ENCODE measurements at regions not wholly inside any gene's neighbourhood (a gene's known extent, or its start where the extent isn't known, plus 50 kb on each side); places are given as distances from the start of the nearest gene placed in this dataset.

DNA sequence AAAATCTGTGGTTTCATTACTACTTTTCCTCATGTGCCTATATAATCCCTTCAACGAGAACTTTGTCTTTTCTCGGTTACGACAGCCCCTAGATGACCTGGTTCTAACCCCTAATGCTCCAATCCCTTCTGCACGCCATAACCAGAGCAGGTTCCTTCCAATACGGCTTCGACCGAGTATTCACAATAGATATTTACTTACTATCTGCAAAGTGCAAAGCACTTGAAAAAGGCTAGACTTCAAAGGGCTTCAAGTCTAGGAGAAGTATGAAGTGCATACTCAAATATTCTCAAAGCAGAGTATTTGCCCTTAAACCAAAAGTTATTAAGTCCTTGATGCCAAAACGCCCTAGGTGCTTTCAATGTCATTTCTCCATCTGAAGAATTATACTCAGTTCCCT lies 63.4 kb upstream of the NHSL1 start:
- no peak for TF ChIP-seq CTCF (IDR thresholded peaks at IDR 0.05; ENCODE audit: insufficient read depth, low read depth, low read length)
- H3K4me3 ChIP-seq (ENCODE audit: low read depth, low read length): no peak overlapping the region
- no peak for DNase-seq (ENCODE audit: low read depth)

DNA sequence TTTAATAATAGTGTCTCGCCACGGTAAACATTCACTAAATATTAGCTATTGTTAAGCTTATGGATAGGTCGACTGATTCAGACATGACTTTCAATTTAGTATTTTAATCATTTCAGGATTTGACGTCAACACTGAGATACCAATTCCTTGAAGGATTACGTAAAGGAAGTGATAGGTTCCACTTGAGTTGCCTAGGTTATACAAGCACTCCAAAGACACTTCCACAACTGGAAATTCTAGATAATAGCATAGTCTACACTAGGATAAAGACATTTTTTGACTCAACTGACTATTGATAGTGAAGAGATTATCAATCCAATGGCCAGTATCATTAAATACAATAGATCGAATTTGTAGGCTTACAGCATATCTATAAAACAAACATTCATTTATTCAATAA lies 63.9 kb upstream of the NHSL1 start:
- DNase-seq (ENCODE audit: low read depth): no peak
- no peak overlapping the region for H3K4me3 ChIP-seq (ENCODE audit: low read depth, low read length)
- no peak for TF ChIP-seq CTCF (IDR thresholded peaks at IDR 0.05; ENCODE audit: insufficient read depth, low read depth, low read length)

DNA sequence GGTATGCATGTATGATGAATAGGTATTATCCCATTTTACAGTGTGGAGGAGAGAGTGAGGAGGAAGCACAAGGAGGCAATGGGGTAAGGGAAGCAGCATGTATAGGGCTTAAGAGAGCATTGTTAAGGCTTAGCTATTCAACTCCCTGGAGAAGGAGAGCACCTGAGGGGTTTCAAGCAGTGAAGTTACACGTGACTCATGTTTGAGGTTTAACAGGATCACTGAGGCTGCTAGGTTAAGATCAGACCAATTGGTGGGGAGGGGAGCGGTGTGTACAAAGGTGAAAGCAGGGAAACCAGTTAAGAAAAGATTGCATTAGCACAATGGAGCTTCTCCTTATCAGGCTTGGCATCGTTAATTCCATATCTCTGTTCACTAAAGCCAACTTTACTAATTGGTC lies 64.4 kb upstream of the NHSL1 start:
- no peak for DNase-seq (ENCODE audit: low read depth)
- no peak overlapping the region for H3K4me3 ChIP-seq (ENCODE audit: low read depth, low read length)
- TF ChIP-seq CTCF (IDR thresholded peaks at IDR 0.05; ENCODE audit: insufficient read depth, low read depth, low read length): no peak

GRCh38 chr6:138564170-138564721 lies 65.0 kb upstream of the NHSL1 start:
- no peak overlapping the region for H3K4me3 ChIP-seq (ENCODE audit: low read depth, low read length)
- TF ChIP-seq CTCF (IDR thresholded peaks at IDR 0.05; ENCODE audit: insufficient read depth, low read depth, low read length): no peak
- DNase-seq (ENCODE audit: low read depth): no peak

GRCh38 chr6:138567052-138567451 lies 67.8 kb upstream of the NHSL1 start:
- no peak for TF ChIP-seq CTCF (IDR thresholded peaks at IDR 0.05; ENCODE audit: insufficient read depth, low read depth, low read length)

DNA sequence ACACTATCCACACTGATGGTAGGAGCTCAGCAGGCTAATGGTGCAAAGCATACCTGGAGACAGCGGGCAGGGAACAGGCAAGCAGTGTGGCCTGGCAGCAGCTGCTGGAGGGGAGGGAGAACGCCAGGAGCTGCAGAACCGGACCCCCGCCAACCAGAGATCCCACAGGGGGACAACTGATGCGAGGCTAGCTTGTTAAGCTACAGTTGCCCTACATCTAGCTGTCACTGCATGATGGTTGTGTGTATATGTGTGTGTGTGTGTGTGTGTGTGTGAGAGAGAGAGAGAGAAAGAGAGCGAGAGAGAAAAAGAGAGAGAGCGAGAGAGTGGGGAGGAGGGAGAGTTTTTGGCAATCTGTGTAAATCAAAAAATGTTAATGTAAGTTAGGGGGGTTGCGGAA lies 69.7 kb upstream of the NHSL1 start:
- no peak for TF ChIP-seq CTCF (IDR thresholded peaks at IDR 0.05; ENCODE audit: insufficient read depth, low read depth, low read length)
- H3K4me3 ChIP-seq (ENCODE audit: low read depth, low read length): no peak overlapping the region
- no peak for DNase-seq (ENCODE audit: low read depth)

More at GRCh38 chr6:138567052-138567451, 67.8 kb upstream of the NHSL1 start:
- no peak overlapping the region for H3K4me3 ChIP-seq (ENCODE audit: low read depth, low read length)
- no peak for DNase-seq (ENCODE audit: low read depth)

- H3K4me3 ChIP-seq (ENCODE audit: low read depth, low read length): no peak overlapping the region
- TF ChIP-seq CTCF (IDR thresholded peaks at IDR 0.05; ENCODE audit: insufficient read depth, low read depth, low read length): no peak
- no peak for DNase-seq (ENCODE audit: low read depth)
Observed at GRCh38 chr6:138569554-138569953, 70.3 kb upstream of the NHSL1 start.

Data from fibroblast of villous mesenchyme (primary cell).